ENCODE measurements at regions not wholly inside any gene's neighbourhood (a gene's known extent, or its start where the extent isn't known, plus 50 kb on each side); places are given as distances from the start of the nearest gene placed in this dataset.

DNA sequence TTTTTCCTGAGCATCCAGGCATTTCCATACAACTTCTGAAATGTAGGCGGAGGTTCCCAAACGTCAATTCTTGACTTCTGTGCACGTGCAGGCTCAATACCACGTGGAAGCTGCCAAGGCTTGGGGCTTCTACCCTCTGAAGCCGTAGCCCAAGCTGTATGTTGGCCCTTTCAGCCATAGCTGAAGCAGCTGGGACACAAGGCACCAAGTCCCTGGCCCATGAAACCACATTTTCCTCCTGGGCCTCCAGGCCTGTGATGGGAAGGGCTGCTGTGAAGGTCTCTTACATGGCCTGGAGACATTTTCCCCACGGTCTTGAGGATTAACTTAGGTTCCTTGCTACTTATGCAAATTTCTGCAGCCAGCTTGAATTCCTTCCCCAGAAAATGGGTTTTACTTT, 103.6 kb downstream of the NREP start:
- ChIA-PET CTCF (no interaction called here), POLR2A (no interaction called here)
- no peak for TF ChIP-seq FOXA1 (IDR thresholded peaks at IDR 0.05)
- no peak for TF ChIP-seq FOXM1 (IDR thresholded peaks at IDR 0.05; ENCODE audit: borderline replicate concordance)
- no peak for TF ChIP-seq ARNT (IDR thresholded peaks at IDR 0.05)
- no peak for TF ChIP-seq LEF1 (IDR thresholded peaks at IDR 0.05; ENCODE audit: borderline replicate concordance)
- no peak for DNase-seq (ENCODE audit: extremely low spot score)

DNA sequence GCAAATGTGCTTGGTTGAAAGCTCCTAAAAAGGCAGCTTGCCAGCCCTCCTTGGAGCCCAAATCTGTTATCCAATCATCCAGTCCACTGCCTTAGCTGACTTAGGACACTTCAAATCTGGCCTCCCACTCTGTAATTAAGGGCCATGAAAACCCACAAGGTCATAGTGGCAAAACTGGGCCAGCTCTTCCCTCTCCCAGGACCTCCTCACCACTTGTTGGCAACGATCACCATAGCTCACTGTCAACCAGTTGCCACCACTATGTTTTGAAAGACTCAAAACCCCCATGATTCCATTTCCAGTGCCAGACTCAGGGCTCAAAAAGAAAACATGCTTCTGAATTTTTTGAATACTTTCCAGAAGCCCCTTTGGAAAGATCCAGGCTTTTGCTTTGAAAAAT, 107.5 kb downstream of the NREP start:
- POLR2A ChIA-PET = no interaction called here
- CTCF ChIA-PET = no interaction called here
- TF ChIP-seq, protein P1, sequence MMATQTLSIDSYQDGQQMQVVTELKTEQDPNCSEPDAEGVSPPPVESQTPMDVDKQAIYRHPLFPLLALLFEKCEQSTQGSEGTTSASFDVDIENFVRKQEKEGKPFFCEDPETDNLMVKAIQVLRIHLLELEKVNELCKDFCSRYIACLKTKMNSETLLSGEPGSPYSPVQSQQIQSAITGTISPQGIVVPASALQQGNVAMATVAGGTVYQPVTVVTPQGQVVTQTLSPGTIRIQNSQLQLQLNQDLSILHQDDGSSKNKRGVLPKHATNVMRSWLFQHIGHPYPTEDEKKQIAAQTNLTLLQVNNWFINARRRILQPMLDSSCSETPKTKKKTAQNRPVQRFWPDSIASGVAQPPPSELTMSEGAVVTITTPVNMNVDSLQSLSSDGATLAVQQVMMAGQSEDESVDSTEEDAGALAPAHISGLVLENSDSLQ (IDR thresholded peaks at IDR 0.05) = no peak
- TF ChIP-seq FOXK2 (IDR thresholded peaks at IDR 0.05) = no peak
- DNase-seq (ENCODE audit: extremely low spot score) = no peak

DNA sequence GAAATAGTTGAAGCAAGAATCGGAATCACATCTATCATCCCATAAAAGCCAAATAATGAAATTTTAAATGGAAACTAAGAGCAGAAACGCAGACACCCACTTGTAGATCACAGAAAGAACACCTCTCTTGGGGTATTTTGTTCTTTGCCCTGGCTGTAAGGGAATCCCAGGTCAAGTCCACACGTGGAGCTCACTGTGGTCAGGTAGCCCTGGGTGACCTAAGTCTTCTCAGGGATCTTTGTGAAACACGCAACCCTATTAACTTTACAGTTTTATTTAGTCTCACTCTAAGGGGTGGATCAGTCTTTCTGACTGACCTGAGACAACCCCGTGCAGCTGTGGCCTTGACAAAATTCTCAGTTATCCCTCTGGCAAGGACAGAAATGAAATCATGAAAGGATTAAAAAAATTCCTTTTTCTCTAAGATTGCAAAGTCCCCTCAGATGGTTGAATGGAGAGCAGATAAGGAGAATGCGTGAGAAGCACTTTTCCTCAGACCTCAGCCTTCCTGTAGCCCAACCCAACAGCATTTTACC, 111.6 kb downstream of the NREP start:
- ChIA-PET CTCF (interaction anchor here (1.0 kb wide), 1 partner anchor 40 kb away, joined by 3 read pairs; no protein-coding TSS in a partner anchor), POLR2A (no interaction called here)
- DNase-seq (ENCODE audit: extremely low spot score) = no peak
- TF ChIP-seq ELF4 (IDR thresholded peaks at IDR 0.05) (no peak), CTBP1 (IDR thresholded peaks at IDR 0.05; ENCODE audit: borderline replicate concordance) (no peak), ARNT (IDR thresholded peaks at IDR 0.05) (no peak), FOXA1 (IDR thresholded peaks at IDR 0.05) (no peak), TARDBP (IDR thresholded peaks at IDR 0.05) (no peak), BHLHE40 (IDR thresholded peaks at IDR 0.05; ENCODE audit: borderline replicate concordance) (no peak), ZNF384 (IDR thresholded peaks at IDR 0.05) (no peak), SP1 (IDR thresholded peaks at IDR 0.05) (no peak), FOXM1 (IDR thresholded peaks at IDR 0.05; ENCODE audit: borderline replicate concordance) (no peak), NFRKB (IDR thresholded peaks at IDR 0.05) (no peak), HDGF (IDR thresholded peaks at IDR 0.05; ENCODE audit: borderline replicate concordance) (no peak), FOXK2 (IDR thresholded peaks at IDR 0.05) (no peak), LEF1 (IDR thresholded peaks at IDR 0.05; ENCODE audit: borderline replicate concordance) (no peak), L3MBTL2 (conservative IDR thresholded peaks at IDR 0.05) (no peak)
- TF ChIP-seq, protein P1 (IDR thresholded peaks at IDR 0.05) = no peak

DNA sequence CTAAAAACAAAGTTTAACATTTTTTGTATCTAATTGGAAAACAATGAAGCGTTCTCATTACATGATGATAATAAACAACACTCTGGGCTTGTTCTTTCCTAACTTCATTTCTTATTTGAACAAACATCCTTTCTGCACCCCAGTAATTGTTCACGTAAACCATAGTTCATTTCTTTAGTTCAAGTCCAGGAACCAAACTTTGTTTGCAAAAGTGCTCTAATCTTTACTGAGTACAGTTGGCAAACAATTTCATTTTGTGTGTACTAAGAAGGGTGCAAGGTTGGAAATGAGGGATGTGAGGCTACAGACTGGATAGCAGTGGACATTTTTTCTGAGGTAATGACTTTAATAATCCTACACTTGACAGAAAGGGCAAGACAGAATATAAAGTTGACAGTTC, 113.5 kb downstream of the NREP start:
- ChIA-PET POLR2A (no interaction called here), CTCF (no interaction called here)
- TF ChIP-seq NFRKB (IDR thresholded peaks at IDR 0.05) (no peak), FOXA1 (IDR thresholded peaks at IDR 0.05) (no peak), SP1 (IDR thresholded peaks at IDR 0.05) (no peak), FOXM1 (IDR thresholded peaks at IDR 0.05; ENCODE audit: borderline replicate concordance) (no peak), L3MBTL2 (conservative IDR thresholded peaks at IDR 0.05) (no peak)
- no peak for DNase-seq (ENCODE audit: extremely low spot score)

DNA sequence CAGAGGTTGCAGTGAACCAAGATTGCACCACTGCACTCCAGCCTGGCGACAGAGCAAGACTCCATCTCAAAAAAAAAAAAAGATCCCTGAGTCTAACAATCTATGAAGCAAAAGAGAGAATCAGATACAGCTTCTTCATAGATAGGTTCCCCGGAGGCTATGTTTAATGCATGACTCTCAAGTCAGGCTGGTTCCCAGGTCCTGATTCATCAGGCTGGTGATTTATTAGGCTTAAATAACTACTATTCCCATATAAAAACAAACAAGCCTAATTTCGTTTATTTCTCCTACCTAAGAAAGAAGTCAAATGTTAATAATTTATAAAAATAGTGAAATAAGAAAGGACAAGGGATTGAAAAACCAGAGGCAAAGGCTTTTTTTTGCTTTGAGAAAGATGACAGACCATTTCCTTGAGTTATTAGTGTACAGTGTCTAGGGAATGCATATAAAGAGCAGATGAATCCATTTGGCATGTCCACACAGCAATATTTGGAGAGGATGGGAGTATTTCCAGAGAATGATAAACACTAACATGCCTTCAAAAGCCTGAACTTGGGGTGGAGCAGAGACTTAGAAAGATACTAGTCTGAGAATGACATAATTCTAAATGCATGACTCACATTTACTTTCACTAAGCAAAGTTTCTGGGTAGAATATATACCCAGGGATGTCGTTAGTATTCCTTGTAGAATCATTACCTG, 115.3 kb downstream of the NREP start:
- POLR2A ChIA-PET = no interaction called here
- no peak for TF ChIP-seq TARDBP (IDR thresholded peaks at IDR 0.05)
- TF ChIP-seq, protein P1 (IDR thresholded peaks at IDR 0.05) = no peak
- no peak for TF ChIP-seq SUZ12 (IDR thresholded peaks at IDR 0.05)
- no peak for TF ChIP-seq FOXM1 (IDR thresholded peaks at IDR 0.05; ENCODE audit: borderline replicate concordance)
- TF ChIP-seq FOXK2 (IDR thresholded peaks at IDR 0.05) = no peak
- TF ChIP-seq BHLHE40 (IDR thresholded peaks at IDR 0.05; ENCODE audit: borderline replicate concordance) = no peak
- TF ChIP-seq ELF4 (IDR thresholded peaks at IDR 0.05) = no peak
- TF ChIP-seq ARNT (IDR thresholded peaks at IDR 0.05) = no peak
- TF ChIP-seq ZNF384 (IDR thresholded peaks at IDR 0.05) = no peak
- TF ChIP-seq FOXA1 (IDR thresholded peaks at IDR 0.05) = no peak
- TF ChIP-seq NFRKB (IDR thresholded peaks at IDR 0.05) = no peak
- no peak for DNase-seq (ENCODE audit: extremely low spot score)
- CTCF ChIA-PET = no interaction called here

DNA sequence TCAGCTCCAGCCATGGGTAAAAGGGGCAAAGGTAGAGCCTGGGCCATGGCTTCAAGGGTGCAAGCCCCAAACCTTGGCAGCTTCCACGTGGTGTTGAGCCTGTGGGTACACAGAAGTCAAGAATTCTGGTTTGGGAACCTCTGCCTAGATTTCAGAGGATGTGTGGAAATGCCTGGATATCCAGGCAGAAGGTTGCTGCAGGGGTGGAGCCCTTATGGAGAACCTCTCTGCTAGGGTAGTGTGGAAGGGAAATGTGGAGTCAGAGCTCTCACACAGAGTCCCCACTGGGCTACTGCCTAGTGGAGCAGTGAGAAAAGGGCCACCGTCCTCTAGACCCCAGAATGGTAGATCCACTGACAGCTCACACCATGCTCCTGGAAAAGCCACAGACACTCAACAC, 117.1 kb downstream of the NREP start:
- no peak for DNase-seq (ENCODE audit: extremely low spot score)
- TF ChIP-seq FOXA1 (IDR thresholded peaks at IDR 0.05) (no peak), TARDBP (IDR thresholded peaks at IDR 0.05) (no peak), SUZ12 (IDR thresholded peaks at IDR 0.05) (no peak), NFRKB (IDR thresholded peaks at IDR 0.05) (no peak), FOXM1 (IDR thresholded peaks at IDR 0.05; ENCODE audit: borderline replicate concordance) (no peak), L3MBTL2 (conservative IDR thresholded peaks at IDR 0.05) (no peak), HDGF (IDR thresholded peaks at IDR 0.05; ENCODE audit: borderline replicate concordance) (no peak), ARNT (IDR thresholded peaks at IDR 0.05) (no peak)
- ChIA-PET POLR2A (no interaction called here), CTCF (no interaction called here)

DNA sequence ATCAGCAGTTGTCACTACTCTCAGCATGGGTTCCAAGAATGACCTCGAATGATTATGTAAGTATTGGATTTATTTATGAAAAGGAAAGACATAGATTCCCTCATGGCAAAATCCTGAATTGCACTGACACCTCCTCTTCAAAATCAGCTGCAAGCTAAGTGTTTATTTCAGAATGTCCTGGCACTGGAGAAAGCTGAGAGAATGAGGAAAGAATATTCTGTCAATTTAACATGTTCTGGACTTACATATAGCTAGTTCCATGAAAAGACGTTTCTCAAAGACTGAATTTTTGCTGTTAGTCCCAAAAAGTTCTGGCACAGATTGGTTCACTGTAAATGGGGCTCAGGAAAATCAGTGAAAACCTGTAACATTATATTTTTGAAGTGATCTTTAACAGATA, 120.3 kb downstream of the NREP start:
- no peak for DNase-seq (ENCODE audit: extremely low spot score)
- TF ChIP-seq FOXA1 (IDR thresholded peaks at IDR 0.05) = no peak
- no peak for TF ChIP-seq TARDBP (IDR thresholded peaks at IDR 0.05)
- no peak for TF ChIP-seq ELF4 (IDR thresholded peaks at IDR 0.05)
- no peak for TF ChIP-seq FOXK2 (IDR thresholded peaks at IDR 0.05)
- TF ChIP-seq FOXM1 (IDR thresholded peaks at IDR 0.05; ENCODE audit: borderline replicate concordance) = no peak
- TF ChIP-seq BHLHE40 (IDR thresholded peaks at IDR 0.05; ENCODE audit: borderline replicate concordance) = no peak
- TF ChIP-seq ARNT (IDR thresholded peaks at IDR 0.05) = no peak
- TF ChIP-seq SUZ12 (IDR thresholded peaks at IDR 0.05) = no peak
- TF ChIP-seq CTBP1 (IDR thresholded peaks at IDR 0.05; ENCODE audit: borderline replicate concordance) = no peak
- POLR2A ChIA-PET = no interaction called here
- CTCF ChIA-PET = interaction anchor here (1.1 kb wide), 1 partner anchor 20 kb away, joined by 5 read pairs; no protein-coding TSS in a partner anchor
